Neural cell (in vitro differentiated cells): ENCODE measurements at regions not wholly inside any gene's neighbourhood (a gene's known extent, or its start where the extent isn't known, plus 50 kb on each side); places are given as distances from the start of the nearest gene placed in this dataset.

Experiments
- H2AFZ ChIP-seq: fragments of 200-600, 300-800 bp; sonication (generic), shearing (Covaris generic); 2 replicates; pipeline ENCODE4 v1.6.0; 2014; ENCODE audit warnings: low read depth, mild to moderate bottlenecking, antibody characterized with exemption, low read length, moderate library complexity
- H3F3A ChIP-seq: fragments of 200-600 bp; shearing (Covaris generic); 2 replicates; pipeline ENCODE4 v1.6.1; 2016; ENCODE audit warnings: mild to moderate bottlenecking, moderate library complexity, mixed read lengths, antibody characterized with exemption, low read length; ENCODE audit not compliant: insufficient read depth, poor library complexity, severe bottlenecking
- H3K27ac ChIP-seq: fragments of 200-600, 300-800 bp; sonication (generic), shearing (Covaris generic); 2 replicates; pipeline ENCODE4 v1.5.1; 2014; ENCODE audit warnings: mild to moderate bottlenecking, low read length, moderate library complexity
- H3K27me3 ChIP-seq: fragments of 300-800, 200-600 bp; sonication (generic), shearing (Covaris generic); 2 replicates; pipeline ENCODE4 v1.6.0; 2014; ENCODE audit warnings: mild to moderate bottlenecking, low read depth, low read length, moderate library complexity; ENCODE audit not compliant: insufficient read depth
- H3K36me3 ChIP-seq: fragments of 300-800, 200-600 bp; sonication (generic), shearing (Covaris generic); 2 replicates; pipeline ENCODE4 v1.5.1; 2014; ENCODE audit warnings: mild to moderate bottlenecking, antibody characterized with exemption, low read length, moderate library complexity; ENCODE audit not compliant: insufficient read depth
- H3K4me2 ChIP-seq: fragments of 300-800, 200-600 bp; sonication (generic), shearing (Covaris generic); 2 replicates; pipeline ENCODE4 v1.6.0; 2014; ENCODE audit warnings: mild to moderate bottlenecking, low read length
- H3K4me3 ChIP-seq: fragments of 300-800, 200-600 bp; sonication (generic), shearing (Covaris generic); 2 replicates; pipeline ENCODE4 v1.5.1; 2014; ENCODE audit warnings: mild to moderate bottlenecking, low read length, moderate library complexity
- H3K79me2 ChIP-seq: fragments of 200-600 bp; shearing (Covaris generic); replicated peaks from 2 replicates; pipeline ENCODE4 v1.6.0; 2014; ENCODE audit warnings: mild to moderate bottlenecking, low read length, moderate library complexity; ENCODE audit not compliant: insufficient read depth
- H3K9ac ChIP-seq: fragments of 300-800, 200-600 bp; sonication (generic), shearing (Covaris generic); 2 replicates; pipeline ENCODE4 v1.6.1; 2016; ENCODE audit warnings: mild to moderate bottlenecking, low read length, mixed read lengths
- H3K9me2 ChIP-seq: fragments of 200-600 bp; shearing (Covaris generic); 2 replicates; pipeline ENCODE4 v1.6.1; 2016; ENCODE audit warnings: mild to moderate bottlenecking, low read length, mixed read lengths; ENCODE audit not compliant: insufficient read depth
- H3K9me3 ChIP-seq: fragments of 200-600, 300-800 bp; sonication (generic), shearing (Covaris generic); 2 replicates; pipeline ENCODE4 v1.6.1; 2016; ENCODE audit warnings: mild to moderate bottlenecking, mixed run types, low read length, moderate library complexity, mixed read lengths
- H4K20me1 ChIP-seq: fragments of 200-600 bp; shearing (Covaris generic); 2 replicates; pipeline ENCODE4 v1.6.1; 2016; ENCODE audit warnings: mild to moderate bottlenecking, mixed run types; ENCODE audit not compliant: insufficient read depth
- EP300 ChIP-seq: fragments of 450-650 bp; conservative IDR thresholded peaks from 2 replicates; pipeline ENCODE4 v1.6.1; 2014; ENCODE audit warnings: antibody characterized with exemption, mild to moderate bottlenecking, moderate library complexity; ENCODE audit not compliant: poor library complexity, severe bottlenecking
- EZH2 ChIP-seq: fragments of 200-600, 300-800 bp; shearing (Covaris generic), sonication (generic); IDR thresholded peaks from 2 replicates; pipeline ENCODE4 v1.6.1; 2014; ENCODE audit warnings: antibody characterized with exemption, low read length, borderline replicate concordance, mild to moderate bottlenecking; ENCODE audit not compliant: insufficient read depth, poor library complexity, severe bottlenecking
- MXI1 ChIP-seq: fragments of 450-650 bp; conservative IDR thresholded peaks from 2 replicates; pipeline ENCODE4 v1.6.1; 2014; ENCODE audit warnings: antibody characterized with exemption, mild to moderate bottlenecking; ENCODE audit not compliant: poor library complexity, severe bottlenecking
- POLR2AphosphoS5 ChIP-seq: IDR thresholded peaks from 2 replicates; pipeline ENCODE4 v1.6.1; 2012
- RAD21 ChIP-seq: fragments of 450-650 bp; conservative IDR thresholded peaks from 2 replicates; pipeline ENCODE4 v1.6.1; 2014; ENCODE audit warnings: antibody characterized with exemption, mild to moderate bottlenecking, moderate library complexity
- SMC3 ChIP-seq: fragments of 450-650 bp; conservative IDR thresholded peaks from 2 replicates; pipeline ENCODE4 v1.6.1; 2014; ENCODE audit warnings: antibody characterized with exemption, mild to moderate bottlenecking, moderate library complexity; ENCODE audit not compliant: poor library complexity
- TAF1 ChIP-seq: IDR thresholded peaks from 2 replicates; pipeline ENCODE4 v1.6.1; 2012; ENCODE audit warnings: low read depth
- TF ChIP-seq, protein P1 (sequence below): fragments of 450-650 bp; IDR thresholded peaks from 2 replicates; pipeline ENCODE4 v1.5.1; 2014; ENCODE audit warnings: antibody characterized with exemption, mild to moderate bottlenecking, moderate library complexity; ENCODE audit not compliant: poor library complexity, severe bottlenecking
- TF ChIP-seq, protein P2 (sequence below): IDR thresholded peaks from 2 replicates; pipeline ENCODE4 v1.6.1; 2012; ENCODE audit warnings: borderline replicate concordance

DNA sequence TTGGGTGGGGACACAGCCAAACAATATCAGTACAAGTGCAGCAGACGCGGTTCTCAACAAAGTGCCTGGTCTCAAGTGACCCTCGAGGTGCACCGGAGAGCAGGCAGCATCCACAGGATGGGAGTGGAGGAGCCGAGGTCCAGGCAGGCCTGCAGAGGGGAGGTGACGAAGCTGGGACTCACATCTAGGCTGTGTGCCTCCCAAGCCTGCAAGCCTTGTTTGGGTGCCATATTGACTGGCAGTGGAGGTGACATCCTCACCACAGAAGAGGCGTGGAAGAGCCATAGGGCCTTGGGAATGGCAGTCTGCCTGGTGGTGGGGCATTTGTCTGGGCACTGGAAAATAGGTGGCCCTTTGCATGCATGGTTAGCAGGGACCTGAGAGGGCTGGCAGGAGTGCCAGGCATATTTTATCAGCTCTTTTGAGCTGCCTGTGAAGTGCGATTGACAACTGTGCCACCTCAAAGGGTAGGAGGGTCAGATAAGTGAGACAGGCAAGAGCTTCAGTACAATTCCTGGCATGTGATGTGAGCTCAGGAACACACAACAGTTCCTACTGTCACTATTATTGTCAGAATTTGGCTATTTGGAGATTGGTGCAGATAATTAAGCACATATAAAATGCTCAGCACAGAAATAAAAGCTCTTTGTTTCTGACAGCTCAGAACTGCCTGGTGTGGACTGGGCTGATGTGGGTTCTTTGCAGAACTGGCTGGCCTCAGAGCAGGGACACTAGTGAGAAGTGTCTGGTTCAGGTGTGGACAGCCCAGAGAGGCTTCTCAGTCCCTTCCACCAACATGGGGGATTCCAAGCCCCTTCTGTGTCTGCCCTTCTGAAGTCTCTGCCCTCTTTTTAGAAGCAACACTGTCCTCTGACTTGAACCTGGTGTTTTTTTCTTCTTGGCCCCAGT, 347.6 kb upstream of the AJAP1 start (continued):
- TF ChIP-seq EP300: no peak

- Histone ChIP-seq H3K4me3 (no peak overlapping the region), H3K9me3 (peaks cover 4% of the 10 kb centered on the region), H3K79me2 (no peaks in the 10 kb centered on the region), H4K20me1 (no peaks in the 10 kb centered on the region), H3K27me3 (no peaks in the 10 kb centered on the region), H3K9me2 (no peaks in the 10 kb centered on the region), H2AFZ (no peak overlapping the region), H3K9ac (no peak overlapping the region), H3K4me2 (no peak overlapping the region), H3K27ac (no peak overlapping the region), H3F3A (no peaks in the 10 kb centered on the region), H3K36me3 (no peaks in the 10 kb centered on the region)
- TF ChIP-seq SMC3 (no peak), MXI1 (no peak), TAF1 (no peak), EP300 (no peak), RAD21 (no peak), POLR2AphosphoS5 (no peak), EZH2 (no peak)
- TF ChIP-seq, protein P1, sequence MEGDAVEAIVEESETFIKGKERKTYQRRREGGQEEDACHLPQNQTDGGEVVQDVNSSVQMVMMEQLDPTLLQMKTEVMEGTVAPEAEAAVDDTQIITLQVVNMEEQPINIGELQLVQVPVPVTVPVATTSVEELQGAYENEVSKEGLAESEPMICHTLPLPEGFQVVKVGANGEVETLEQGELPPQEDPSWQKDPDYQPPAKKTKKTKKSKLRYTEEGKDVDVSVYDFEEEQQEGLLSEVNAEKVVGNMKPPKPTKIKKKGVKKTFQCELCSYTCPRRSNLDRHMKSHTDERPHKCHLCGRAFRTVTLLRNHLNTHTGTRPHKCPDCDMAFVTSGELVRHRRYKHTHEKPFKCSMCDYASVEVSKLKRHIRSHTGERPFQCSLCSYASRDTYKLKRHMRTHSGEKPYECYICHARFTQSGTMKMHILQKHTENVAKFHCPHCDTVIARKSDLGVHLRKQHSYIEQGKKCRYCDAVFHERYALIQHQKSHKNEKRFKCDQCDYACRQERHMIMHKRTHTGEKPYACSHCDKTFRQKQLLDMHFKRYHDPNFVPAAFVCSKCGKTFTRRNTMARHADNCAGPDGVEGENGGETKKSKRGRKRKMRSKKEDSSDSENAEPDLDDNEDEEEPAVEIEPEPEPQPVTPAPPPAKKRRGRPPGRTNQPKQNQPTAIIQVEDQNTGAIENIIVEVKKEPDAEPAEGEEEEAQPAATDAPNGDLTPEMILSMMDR: no peak
- TF ChIP-seq, protein P2, sequence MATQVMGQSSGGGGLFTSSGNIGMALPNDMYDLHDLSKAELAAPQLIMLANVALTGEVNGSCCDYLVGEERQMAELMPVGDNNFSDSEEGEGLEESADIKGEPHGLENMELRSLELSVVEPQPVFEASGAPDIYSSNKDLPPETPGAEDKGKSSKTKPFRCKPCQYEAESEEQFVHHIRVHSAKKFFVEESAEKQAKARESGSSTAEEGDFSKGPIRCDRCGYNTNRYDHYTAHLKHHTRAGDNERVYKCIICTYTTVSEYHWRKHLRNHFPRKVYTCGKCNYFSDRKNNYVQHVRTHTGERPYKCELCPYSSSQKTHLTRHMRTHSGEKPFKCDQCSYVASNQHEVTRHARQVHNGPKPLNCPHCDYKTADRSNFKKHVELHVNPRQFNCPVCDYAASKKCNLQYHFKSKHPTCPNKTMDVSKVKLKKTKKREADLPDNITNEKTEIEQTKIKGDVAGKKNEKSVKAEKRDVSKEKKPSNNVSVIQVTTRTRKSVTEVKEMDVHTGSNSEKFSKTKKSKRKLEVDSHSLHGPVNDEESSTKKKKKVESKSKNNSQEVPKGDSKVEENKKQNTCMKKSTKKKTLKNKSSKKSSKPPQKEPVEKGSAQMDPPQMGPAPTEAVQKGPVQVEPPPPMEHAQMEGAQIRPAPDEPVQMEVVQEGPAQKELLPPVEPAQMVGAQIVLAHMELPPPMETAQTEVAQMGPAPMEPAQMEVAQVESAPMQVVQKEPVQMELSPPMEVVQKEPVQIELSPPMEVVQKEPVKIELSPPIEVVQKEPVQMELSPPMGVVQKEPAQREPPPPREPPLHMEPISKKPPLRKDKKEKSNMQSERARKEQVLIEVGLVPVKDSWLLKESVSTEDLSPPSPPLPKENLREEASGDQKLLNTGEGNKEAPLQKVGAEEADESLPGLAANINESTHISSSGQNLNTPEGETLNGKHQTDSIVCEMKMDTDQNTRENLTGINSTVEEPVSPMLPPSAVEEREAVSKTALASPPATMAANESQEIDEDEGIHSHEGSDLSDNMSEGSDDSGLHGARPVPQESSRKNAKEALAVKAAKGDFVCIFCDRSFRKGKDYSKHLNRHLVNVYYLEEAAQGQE: no peak
Observed at GRCh38 chr1:4307468-4307845, 347.0 kb upstream of the AJAP1 start.

- H3F3A ChIP-seq: no peaks in the 10 kb centered on the region
- H4K20me1 ChIP-seq: no peaks in the 10 kb centered on the region
- TF ChIP-seq SMC3 (no peak), TAF1 (no peak)
- TF ChIP-seq, protein P2: no peak
- no peak overlapping the region for H3K4me2 ChIP-seq
- no peak overlapping the region for H3K4me3 ChIP-seq
- H3K9me2 ChIP-seq: no peaks in the 10 kb centered on the region
- no peak overlapping the region for H3K27ac ChIP-seq
- H3K36me3 ChIP-seq: no peaks in the 10 kb centered on the region
- no peak overlapping the region for H3K9ac ChIP-seq
- H3K9me3 ChIP-seq: peaks cover 4% of the 10 kb centered on the region
- no peaks in the 10 kb centered on the region for H3K79me2 ChIP-seq
- no peaks in the 10 kb centered on the region for H3K27me3 ChIP-seq
- H2AFZ ChIP-seq: no peak overlapping the region
Observed at GRCh38 chr1:4307911-4308545, 346.4 kb upstream of the AJAP1 start.
